GM19023 (cell line): ENCODE measurements at regions not wholly inside any gene's neighbourhood (a gene's known extent, or its start where the extent isn't known, plus 50 kb on each side); places are given as distances from the start of the nearest gene placed in this dataset.

ENCODE experiments used
- ATAC-seq: cut with Tn5 transposase; IDR thresholded peaks from one replicate; pipeline ENCODE4 v1.9.1; 2021; ENCODE audit warnings: mild to moderate bottlenecking, moderate library complexity; ENCODE audit not compliant: unreplicated experiment

- ATAC-seq, result no peak
Measured at GRCh38 chr3:5531741-5532290, 344.3 kb downstream of the EDEM1 start.

GRCh38 chr3:5540532-5540931, 353.0 kb downstream of the EDEM1 start:
- no peak for ATAC-seq

- no peak for ATAC-seq
Measured at GRCh38 chr3:5542472-5542871, 355.0 kb downstream of the EDEM1 start.

DNA sequence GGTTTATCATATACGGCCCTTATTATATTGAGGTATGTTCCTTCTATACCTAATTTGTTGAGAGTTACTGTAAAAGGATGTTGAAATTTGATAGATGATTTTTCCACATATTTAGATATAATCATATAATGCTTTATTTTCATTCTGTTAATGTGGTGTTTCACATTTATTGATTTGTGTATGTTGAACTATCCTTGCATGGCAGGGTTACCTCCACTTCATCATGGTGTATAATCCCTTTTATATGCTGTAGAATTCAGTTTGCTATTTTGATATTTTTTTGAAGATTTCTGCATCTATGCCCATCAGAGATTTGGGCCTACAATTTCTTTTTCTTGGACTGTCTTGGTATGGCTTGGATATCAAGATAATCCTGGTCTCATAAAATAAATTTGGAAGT, 355.5 kb downstream of the EDEM1 start:
- ATAC-seq, result no peak

DNA sequence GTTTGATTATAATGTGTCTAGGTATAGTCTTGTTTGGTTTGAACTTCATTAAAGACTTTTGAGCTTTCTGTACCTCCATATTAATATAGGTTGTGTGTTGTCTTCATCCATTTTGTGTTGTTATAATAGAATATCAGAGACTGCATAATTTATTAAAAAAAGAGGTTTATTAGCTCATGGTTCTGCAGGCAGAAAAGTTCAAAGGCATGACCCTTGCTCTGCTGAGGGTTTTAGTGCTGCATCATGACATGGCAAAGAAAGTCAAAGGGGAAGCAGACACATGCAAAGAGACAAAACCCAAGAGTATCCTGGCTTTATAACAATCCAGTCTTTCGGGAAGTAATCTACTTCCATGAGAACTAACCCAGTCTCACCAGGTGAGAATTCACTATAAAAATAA, 358.2 kb downstream of the EDEM1 start:
- ATAC-seq, result no peak

- ATAC-seq, result no peak
Measured at GRCh38 chr3:5553203-5553602, 365.7 kb downstream of the EDEM1 start.

DNA sequence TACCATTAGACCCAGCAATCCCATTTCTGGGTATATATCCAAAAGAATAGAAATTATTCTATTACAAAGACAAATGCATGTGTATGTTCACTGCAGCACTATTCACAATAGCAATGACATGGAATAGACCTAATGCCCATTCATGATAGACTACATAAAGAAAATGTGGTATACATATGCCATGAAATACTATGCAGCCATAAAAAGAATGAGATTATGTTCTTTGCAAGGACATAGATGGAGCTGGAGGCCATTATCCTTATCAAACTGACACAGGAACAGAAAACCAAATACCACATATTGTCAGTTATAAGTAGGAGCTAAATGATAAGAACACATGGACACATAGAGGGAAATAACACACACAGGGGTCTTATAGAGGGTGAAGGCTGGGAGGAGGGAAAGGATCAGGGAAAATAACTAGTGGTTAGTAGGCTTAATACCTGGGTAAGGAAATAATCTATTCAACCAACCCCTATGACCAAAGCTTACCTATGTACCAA, 366.8 kb downstream of the EDEM1 start:
- ATAC-seq, result no peak

DNA sequence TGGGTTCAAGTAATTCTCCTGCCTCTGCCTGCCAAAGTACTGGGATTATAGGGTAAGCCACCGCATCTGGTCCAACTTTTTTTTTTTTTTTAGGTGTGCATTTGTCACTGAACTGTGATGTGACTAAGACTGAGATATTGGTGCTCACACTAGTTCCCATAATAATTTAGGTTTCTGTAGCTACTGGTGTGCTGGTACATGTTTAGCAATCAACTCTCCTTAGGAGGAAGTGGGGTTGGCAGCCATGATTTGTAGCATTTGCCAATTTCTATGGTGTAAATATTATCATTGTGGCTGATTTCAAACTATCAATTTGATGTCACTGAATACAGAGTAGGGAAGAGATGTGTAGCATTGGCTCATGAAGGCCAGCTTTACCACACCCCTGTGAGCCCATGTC, 372.7 kb downstream of the EDEM1 start:
- ATAC-seq, result no peak

- ATAC-seq, result no peak
Measured at GRCh38 chr3:5563537-5564277, 376.2 kb downstream of the EDEM1 start.

DNA sequence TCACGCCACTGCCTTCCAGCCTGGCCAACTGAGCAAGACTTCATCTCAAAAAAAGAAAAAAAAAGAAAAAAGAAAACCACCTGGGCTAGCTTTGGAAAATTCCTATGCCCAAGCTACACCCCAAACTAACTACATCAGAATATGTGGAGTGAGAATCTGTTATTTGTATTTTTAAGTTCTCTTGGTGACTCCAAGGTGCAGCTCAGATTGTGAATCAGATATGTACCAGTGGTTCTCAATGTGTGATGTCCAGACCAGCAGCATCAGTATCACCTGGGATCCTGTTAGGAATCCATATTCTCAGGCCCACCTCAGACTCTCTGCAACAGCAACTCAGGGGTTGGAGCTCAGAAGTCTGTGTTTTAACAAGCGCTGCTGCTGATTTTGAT, 376.8 kb downstream of the EDEM1 start:
- no peak for ATAC-seq

GRCh38 chr3:5565026-5565425, 377.5 kb downstream of the EDEM1 start:
- ATAC-seq, result no peak

DNA sequence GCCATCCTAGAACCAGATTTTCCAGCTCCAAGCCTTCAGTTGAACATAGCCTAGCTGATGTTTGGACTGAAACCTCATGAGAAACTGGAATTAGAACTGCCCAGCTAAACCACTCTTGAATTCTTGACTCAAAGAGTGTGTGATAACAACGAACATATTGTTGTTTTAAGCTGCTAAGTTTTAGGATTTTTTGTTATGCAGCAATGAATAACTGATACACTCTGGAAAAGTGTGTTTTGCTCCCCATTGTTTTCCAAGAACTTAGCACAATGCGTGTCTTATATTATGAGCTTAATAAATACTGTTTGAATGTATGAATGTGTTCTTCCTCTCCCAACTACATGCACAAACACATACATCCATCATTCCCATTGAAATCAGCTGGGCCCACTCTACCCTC, 379.6 kb downstream of the EDEM1 start:
- no peak for ATAC-seq

DNA sequence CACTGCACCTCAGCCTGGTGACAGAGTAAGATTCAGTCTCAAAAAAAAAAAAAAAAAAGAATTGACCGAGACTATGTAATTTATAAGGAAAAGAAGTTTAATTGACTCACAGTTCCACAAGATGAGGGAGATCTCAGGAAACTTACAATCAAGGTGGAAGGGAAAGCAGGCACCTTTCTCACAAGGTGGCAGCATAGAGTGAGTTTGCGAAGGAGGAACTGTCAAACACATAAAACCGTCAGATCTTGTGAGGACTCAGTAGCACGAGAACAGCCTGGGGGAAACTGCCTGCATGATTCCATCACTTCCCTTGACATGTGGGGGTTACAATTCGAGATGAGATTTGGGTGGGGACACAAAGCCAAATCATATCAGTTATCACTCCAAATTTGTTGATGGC, 380.9 kb downstream of the EDEM1 start:
- ATAC-seq, result no peak

GRCh38 chr3:5569152-5569551, 381.6 kb downstream of the EDEM1 start:
- ATAC-seq, result no peak

DNA sequence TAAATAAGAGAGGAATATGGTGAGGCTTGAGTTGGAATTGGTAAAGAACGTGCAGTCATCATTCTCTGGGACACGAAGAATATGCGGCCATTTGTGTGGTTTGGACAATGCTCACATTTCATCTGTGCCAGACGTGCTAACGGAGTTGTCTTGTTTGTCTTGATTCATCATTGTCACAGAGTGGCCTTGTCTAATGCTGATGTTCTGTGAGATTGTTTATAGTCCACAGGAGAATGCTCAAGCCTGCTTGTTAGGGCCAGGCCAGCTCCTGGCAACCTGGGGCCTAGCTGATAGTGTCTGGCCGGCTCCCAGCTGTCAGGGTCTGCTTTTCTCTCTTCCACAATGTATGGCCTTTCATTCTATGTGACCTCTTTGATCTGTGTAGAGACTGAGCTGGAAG, 384.7 kb downstream of the EDEM1 start:
- no peak for ATAC-seq

DNA sequence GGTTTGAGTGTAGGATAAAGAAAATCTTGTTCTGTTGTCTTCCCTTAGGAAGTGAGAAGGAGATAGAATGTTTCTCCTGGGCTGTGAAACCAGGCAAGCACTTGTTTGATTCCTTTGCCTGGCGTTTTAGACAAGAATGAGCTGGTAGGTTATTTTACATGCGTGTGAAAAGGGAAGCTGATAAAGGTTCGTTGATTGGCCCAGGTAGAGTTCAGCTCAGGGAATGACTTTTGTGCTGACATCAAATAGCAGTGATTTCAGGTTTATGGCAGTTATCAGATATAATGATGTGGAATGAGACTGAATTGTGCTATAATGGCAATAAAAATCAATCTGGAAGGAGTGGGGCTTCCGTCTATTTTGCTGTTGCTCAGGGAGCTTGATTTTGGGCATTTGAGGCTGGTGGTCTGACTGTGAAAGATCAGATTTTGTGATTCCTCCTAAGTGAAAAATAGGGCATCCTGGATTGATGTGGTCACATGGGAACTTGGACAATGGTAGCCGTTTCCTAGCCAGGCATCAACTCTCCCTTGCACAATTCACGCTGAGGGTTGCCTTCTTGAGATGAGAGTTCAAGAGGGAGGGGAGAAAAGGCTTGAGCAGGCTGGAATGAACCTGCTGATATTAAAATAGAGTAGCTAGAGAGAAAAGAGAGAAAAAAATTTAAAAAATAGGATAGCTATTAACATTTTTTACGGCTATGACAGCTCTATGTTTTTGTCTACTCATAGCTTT, 388.9 kb downstream of the EDEM1 start:
- ATAC-seq, result no peak

GRCh38 chr3:5579139-5579602, 391.7 kb downstream of the EDEM1 start:
- ATAC-seq, result no peak

DNA sequence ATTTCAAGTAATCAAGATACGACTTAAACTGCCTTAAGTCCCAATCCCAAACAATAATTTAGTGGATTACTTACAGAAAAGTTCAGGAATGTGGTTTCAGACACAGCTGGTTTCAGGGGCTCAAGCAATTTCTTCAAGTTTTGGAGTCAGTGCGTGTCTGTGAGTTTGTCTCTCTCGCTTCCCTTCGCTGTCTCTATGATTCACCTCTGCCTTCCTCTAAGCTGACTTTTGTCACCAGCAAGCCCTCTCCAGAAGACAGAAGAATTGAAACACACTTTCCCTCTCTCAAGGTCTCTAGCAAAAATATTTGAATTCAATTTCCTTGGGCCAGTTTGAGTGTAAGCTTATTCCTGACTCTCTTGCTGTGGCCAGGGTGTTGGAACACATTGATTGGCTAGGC, 392.4 kb downstream of the EDEM1 start:
- ATAC-seq, result no peak

DNA sequence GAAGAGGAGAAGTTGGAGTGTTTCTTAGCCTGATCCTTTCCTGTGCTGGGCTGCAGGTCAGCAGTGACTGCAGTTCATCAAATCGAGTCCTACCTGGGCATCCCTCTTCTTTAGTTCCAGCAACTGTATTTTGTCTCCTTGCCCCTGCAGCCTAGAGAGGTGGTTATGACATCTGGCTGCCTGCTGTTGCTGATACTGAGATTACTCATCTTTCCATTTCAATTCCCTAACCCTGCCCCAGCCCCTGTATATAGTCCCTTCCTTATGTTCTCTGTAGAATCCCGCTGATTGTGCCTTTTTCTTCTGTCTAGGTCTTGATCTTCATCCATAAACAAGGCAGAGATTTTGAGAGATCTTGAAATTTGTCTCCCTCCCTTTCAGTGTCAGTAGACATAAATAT, 393.3 kb downstream of the EDEM1 start:
- no peak for ATAC-seq

- ATAC-seq, result no peak
Measured at GRCh38 chr3:5581743-5582142, 394.2 kb downstream of the EDEM1 start.

DNA sequence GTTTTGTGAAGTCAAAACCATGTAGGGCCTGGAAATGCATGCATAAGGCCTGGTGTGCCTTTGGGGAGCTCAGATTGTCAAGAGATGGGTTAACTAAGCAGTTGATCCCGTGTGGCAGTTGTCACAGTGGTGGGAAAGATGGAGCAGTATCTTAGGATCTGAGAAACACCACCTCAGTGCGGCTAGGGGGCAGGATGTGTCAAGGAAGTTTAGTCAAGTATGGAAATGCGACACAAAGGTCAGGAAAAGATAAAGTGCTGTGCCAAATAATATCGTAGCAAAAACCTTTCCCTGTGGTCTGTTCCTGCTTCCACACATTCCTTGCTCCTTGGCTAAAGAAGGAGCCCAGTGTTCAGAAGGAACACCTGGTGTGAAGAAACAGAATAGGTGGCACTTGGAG, 396.4 kb downstream of the EDEM1 start:
- no peak for ATAC-seq

GRCh38 chr3:5585085-5585484, 397.6 kb downstream of the EDEM1 start:
- no peak for ATAC-seq
